Suprapubic skin (tissue), 4 donors: ENCODE measurements at regions not wholly inside any gene's neighbourhood (a gene's known extent, or its start where the extent isn't known, plus 50 kb on each side); places are given as distances from the start of the nearest gene placed in this dataset.
"Not testable (repeated sequence)": the region's sequence is repeated elsewhere in the genome, so short reads cannot be mapped to it uniquely, and the experiment has no call there.

ENCODE experiments used
- DNase-seq, 2 donors: peaks; one replicate each; pipeline ENCODE4 v3.0.0-alpha.2; 2019; ENCODE audit warnings: low spot score in 2 of 2
- H3K27ac ChIP-seq: fragments of 200-600 bp; sonication (generic); one replicate; pipeline ENCODE4 v1.5.1; 2019
- H3K27me3 ChIP-seq: fragments of 200-600 bp; sonication (generic); one replicate; pipeline ENCODE4 v1.5.1; 2019
- H3K36me3 ChIP-seq: fragments of 200-600 bp; sonication (generic); one replicate; pipeline ENCODE4 v1.5.1; 2019
- H3K4me1 ChIP-seq: fragments of 200-600 bp; sonication (generic); one replicate; pipeline ENCODE4 v1.5.1; 2019
- H3K4me3 ChIP-seq: fragments of 200-600 bp; sonication (generic); one replicate; pipeline ENCODE4 v1.5.1; 2019; ENCODE audit warnings: mild to moderate bottlenecking
- H3K9me3 ChIP-seq: fragments of 200-600 bp; sonication (generic); one replicate; pipeline ENCODE4 v1.5.1; 2019
- EP300 ChIP-seq: sonication (generic); formaldehyde crosslinking; IDR thresholded peaks from one replicate; pipeline ENCODE4 v1.6.1; 2017; ENCODE audit warnings: antibody characterized with exemption
- POLR2A ChIP-seq, 2 donors: fragments of 450-650 bp; IDR thresholded peaks; one replicate each; pipeline ENCODE4 v1.6.1; 2017; ENCODE audit warnings: antibody characterized with exemption in 2 of 2, mild to moderate bottlenecking in 2 of 2, moderate library complexity in 2 of 2
- POLR2AphosphoS5 ChIP-seq, 3 donors: sonication (generic); formaldehyde crosslinking; IDR thresholded peaks; one replicate each; pipeline ENCODE4 v1.6.1; 2017; ENCODE audit warnings: antibody characterized with exemption in 3 of 3
- WGBS: methylation state at CpG from one replicate; pipeline ENCODE4 v1.1.5; 2018; 5-methylcytosine and 5-hydroxymethylcytosine counted together
- TF ChIP-seq, protein P1 (sequence below), 2 donors: fragments of 200-600 bp in 1 of 2; fragments of 450-650 bp in 1 of 2; sonication (generic) in 1 of 2; IDR thresholded peaks; one replicate each; pipeline ENCODE4 v1.5.1; 2016 to 2019; ENCODE audit warnings: antibody characterized with exemption in 2 of 2, mild to moderate bottlenecking in 1 of 2, moderate library complexity in 1 of 2

DNA sequence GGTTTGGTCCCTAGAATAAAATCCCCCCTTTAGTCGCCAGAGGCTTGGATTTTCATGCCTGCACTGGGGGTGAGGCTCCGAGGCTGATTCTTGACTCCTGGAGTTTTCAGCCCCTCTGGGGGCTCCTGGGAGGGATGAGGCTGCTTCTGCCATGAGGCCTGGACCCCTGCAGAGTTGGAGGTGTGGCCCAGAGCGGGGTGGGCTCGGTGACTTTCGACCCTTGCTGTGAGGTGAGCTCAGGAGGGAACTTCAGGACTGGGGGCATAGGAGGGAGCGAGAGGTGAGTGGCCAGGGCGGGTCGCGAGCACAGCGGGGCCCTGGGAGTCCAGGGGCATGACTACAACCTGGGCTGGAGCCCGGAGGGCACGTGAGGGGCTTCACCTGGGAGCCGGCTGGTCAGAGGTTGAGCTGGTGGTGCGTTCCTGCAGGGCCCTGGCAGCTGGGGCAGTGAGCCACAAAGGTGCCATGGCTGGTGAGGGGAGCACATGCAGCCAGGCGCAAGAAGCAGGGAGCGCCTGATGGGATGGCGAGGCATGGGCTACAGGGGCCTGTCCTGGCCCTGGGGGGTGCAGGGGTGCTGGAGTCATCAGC is 168.2 kb downstream of the KIF26A start:
- DNase-seq, result peak in 1 of 2 donors; percentile 41
- no peak for TF ChIP-seq EP300
- TF ChIP-seq, protein P1, sequence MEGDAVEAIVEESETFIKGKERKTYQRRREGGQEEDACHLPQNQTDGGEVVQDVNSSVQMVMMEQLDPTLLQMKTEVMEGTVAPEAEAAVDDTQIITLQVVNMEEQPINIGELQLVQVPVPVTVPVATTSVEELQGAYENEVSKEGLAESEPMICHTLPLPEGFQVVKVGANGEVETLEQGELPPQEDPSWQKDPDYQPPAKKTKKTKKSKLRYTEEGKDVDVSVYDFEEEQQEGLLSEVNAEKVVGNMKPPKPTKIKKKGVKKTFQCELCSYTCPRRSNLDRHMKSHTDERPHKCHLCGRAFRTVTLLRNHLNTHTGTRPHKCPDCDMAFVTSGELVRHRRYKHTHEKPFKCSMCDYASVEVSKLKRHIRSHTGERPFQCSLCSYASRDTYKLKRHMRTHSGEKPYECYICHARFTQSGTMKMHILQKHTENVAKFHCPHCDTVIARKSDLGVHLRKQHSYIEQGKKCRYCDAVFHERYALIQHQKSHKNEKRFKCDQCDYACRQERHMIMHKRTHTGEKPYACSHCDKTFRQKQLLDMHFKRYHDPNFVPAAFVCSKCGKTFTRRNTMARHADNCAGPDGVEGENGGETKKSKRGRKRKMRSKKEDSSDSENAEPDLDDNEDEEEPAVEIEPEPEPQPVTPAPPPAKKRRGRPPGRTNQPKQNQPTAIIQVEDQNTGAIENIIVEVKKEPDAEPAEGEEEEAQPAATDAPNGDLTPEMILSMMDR (IDR thresholded peaks at IDR 0.05), result no peak
- TF ChIP-seq POLR2AphosphoS5 (IDR thresholded peaks at IDR 0.05), result no peak
- no peak for TF ChIP-seq POLR2A (IDR thresholded peaks at IDR 0.05)
- Histone ChIP-seq H3K27me3 (peaks cover 12% of the 10 kb centered on the region), H3K9me3 (no peaks in the 10 kb centered on the region), H3K27ac (no peak overlapping the region), H3K36me3 (no peaks in the 10 kb centered on the region), H3K4me3 (no peak overlapping the region), H3K4me1 (no peaks in the 10 kb centered on the region)
- WGBS, result 80% methylated on average over 17 of the region's 17 CpGs

DNA sequence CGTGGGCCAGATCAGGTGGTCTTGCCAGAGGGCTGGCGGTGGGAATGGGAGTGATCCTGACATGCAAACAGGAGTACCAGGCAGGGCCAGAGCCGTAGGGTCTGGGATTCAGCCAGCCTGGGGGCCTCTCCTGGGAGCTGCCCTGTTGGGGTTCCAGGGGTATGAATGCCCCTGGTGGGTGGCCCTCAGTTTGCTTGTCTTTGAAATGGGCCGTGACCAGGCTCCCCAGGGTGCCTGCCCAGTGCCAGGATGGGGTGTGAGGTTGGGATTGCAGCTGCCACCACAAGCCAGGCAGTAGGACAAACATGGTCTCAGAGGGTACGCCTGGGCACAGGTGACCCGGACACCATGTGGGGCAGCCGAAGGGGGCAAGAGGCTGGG is 168.8 kb downstream of the KIF26A start:
- no peak overlapping the region for H3K27ac ChIP-seq
- H3K36me3 ChIP-seq, result no peaks in the 10 kb centered on the region
- no peaks in the 10 kb centered on the region for H3K4me1 ChIP-seq
- H3K9me3 ChIP-seq, result no peaks in the 10 kb centered on the region
- TF ChIP-seq POLR2AphosphoS5 (IDR thresholded peaks at IDR 0.05) (no peak), EP300 (no peak), POLR2A (IDR thresholded peaks at IDR 0.05) (no peak)
- TF ChIP-seq, protein P1 (IDR thresholded peaks at IDR 0.05), result no peak
- WGBS, result no CpG with 5 or more reads among the region's 7 CpGs
- H3K4me3 ChIP-seq, result no peak overlapping the region
- peaks cover 12% of the 10 kb centered on the region for H3K27me3 ChIP-seq
- peak in 1 of 2 donors; percentile 34 for DNase-seq

DNA sequence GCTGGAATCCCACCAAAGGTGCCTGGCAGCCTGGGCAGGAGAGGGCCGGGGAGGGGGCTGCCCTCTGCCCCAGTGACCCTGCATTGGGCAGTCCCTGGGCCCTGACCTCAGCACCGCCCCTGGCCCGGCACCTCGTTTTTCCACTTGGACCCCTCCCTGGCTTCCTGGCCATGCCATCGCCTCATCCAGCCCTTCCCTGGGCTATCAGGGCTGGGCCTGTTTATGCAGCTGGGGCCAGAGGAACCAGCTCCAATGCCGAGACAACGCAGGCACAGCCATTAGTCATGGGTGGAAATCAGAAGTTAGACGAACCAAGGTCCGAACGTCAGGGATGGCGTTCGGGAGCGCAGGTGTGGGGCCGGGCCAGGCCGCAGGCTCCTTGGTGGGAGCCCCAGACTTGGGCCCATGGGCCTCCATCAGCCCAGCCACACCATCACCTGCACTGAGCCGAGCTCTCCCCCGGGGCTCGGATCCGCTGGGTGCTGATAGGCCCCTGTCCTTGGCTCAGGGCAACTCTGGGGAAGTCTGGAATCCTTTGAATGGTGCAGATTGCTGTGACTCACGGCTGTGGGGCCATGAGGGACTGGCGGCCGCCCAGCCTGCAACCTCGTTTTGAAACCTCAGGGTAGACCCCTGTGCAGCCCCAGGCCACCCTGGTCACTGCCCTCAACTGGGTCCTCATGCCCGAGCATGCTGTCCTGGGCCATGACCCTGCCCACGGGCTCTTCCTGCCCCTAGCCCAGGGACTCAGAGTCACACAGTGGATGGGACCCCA is 169.4 kb downstream of the KIF26A start:
- H3K27me3 ChIP-seq, result peaks cover 11% of the 10 kb centered on the region
- no peaks in the 10 kb centered on the region for H3K9me3 ChIP-seq
- H3K4me3 ChIP-seq, result no peak overlapping the region
- 92% methylated on average over 14 of the region's 25 CpGs for WGBS
- H3K4me1 ChIP-seq, result no peaks in the 10 kb centered on the region
- no peaks in the 10 kb centered on the region for H3K36me3 ChIP-seq
- peak in 1 of 2 donors; percentile 42 for DNase-seq
- no peak for TF ChIP-seq POLR2A (IDR thresholded peaks at IDR 0.05)
- H3K27ac ChIP-seq, result no peak overlapping the region

DNA sequence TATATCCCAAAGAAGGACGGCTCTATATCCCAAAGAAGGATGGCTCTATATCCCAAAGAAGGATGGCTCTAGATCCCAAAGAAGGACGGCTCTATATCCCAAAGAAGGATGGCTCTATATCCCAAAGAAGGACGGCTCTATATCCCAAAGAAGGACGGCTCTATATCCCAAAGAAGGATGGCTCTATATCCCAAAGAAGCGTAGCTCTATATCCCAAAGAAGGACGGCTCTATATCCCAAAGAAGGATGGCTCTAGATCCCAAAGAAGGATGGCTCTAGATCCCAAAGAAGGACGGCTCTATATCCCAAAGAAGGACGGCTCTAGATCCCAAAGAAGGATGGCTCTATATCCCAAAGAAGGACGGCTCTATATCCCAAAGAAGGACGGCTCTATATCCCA is 170.1 kb downstream of the KIF26A start:
- H3K4me3 ChIP-seq, H3K9me3 ChIP-seq, DNase-seq, H3K36me3 ChIP-seq, H3K27me3 ChIP-seq, H3K4me1 ChIP-seq, H3K27ac ChIP-seq: not testable (repeated sequence)
- WGBS, result 60% methylated on average over 10 of the region's 10 CpGs

DNA sequence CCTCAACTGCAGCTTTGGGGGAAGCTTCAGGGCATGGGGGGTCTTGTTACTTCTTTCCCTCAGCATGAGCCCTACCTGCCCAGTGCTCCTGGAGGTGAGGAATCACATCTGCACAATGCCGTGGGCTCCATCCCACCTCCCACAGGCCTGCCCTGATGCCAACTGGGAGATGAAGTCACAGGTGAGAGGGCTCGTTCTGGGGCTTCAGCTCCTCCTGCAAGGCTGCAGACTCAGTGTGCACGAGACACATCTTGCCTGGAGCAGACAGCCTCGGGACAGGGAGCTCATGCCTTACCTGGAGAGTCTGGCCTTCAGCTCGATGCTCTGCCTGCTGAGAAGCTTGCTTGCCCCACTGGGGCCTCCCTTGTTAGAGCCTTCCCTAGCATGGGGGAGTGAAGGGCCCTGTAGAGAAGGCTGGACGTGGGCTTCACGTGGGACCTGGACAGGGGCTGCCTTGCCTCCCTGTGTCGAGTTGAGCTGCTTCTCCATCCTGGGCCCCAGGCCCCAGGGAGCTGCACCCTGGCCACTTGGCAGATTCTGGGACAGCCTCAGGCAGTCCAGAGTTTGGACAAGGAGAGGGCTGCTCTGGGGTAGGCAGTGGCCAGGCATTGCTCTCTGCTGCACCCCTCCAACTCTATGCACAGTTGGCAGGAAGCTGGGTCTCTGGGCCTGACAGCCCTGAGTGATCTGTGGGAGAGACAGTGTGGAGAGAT is 171.4 kb downstream of the KIF26A start:
- Histone ChIP-seq H3K9me3 (no peaks in the 10 kb centered on the region), H3K27me3 (peaks cover 8% of the 10 kb centered on the region), H3K4me3 (no peak overlapping the region), H3K27ac (no peak overlapping the region), H3K36me3 (no peaks in the 10 kb centered on the region), H3K4me1 (no peaks in the 10 kb centered on the region)
- DNase-seq, result peak in 1 of 2 donors; percentile 40
- WGBS, result no CpG with 5 or more reads among the region's 8 CpGs
- TF ChIP-seq POLR2AphosphoS5 (IDR thresholded peaks at IDR 0.05) (no peak), POLR2A (IDR thresholded peaks at IDR 0.05) (no peak), EP300 (no peak)
- TF ChIP-seq, protein P1 (IDR thresholded peaks at IDR 0.05), result no peak

DNA sequence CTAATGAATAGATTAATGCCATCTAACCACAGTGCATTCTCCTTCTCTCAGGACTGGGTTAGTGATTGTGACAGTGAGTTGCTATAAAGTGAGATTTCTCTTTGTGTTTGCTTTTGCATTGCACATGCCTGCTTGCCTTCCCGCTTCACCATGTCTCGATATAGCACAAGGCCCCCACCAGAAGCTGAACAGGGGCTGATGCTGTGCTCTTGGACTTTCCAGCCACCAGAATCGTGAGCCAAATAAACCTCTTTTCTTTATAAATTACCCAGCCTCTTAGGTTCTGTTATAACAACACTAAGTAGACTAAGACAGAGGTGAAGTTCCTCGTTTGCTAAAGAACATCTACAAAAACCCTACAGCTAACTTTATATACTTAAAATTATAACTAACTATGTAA is 173.0 kb downstream of the KIF26A start:
- no peak overlapping the region for H3K4me3 ChIP-seq
- H3K4me1 ChIP-seq, result no peaks in the 10 kb centered on the region
- no peaks in the 10 kb centered on the region for H3K36me3 ChIP-seq
- TF ChIP-seq, protein P1 (IDR thresholded peaks at IDR 0.05), result no peak
- TF ChIP-seq POLR2A (IDR thresholded peaks at IDR 0.05), result no peak
- no peak for TF ChIP-seq POLR2AphosphoS5 (IDR thresholded peaks at IDR 0.05)
- TF ChIP-seq EP300, result no peak
- DNase-seq, result no peak
- WGBS, result 71% methylated on average over 4 of the region's 4 CpGs
- no peaks in the 10 kb centered on the region for H3K9me3 ChIP-seq
- H3K27me3 ChIP-seq, result no peaks in the 10 kb centered on the region
- H3K27ac ChIP-seq, result no peak overlapping the region
